ENCODE measurements at regions not wholly inside any gene's neighbourhood (a gene's known extent, or its start where the extent isn't known, plus 50 kb on each side); places are given as distances from the start of the nearest gene placed in this dataset.

- no peak for DNase-seq
- 55 to 62% methylated on average over 3 of the region's 3 CpGs for WGBS, 2 donors (ENCODE audit: low coverage in 1 of 2)
- Histone ChIP-seq H3K27ac (no peak overlapping the region), H3K27me3 (no peaks in the 10 kb centered on the region), H3K36me3 (no peaks in the 10 kb centered on the region), H3K4me3 (no peak overlapping the region), H3K4me1 (no peaks in the 10 kb centered on the region), H3K9me3 (peaks cover 7% of the 10 kb centered on the region in 2 donors)
- intact Hi-C loops (cut with DNase I; ENCODE audit: low total_unique reads), result no loop called here
- in situ Hi-C loops (cut with MboI; ENCODE audit: low pct_ligation_motif_present in 1 of 4, low pct_unique_long_range_greater_than_20kb in 1 of 4, low sequenced_read_pairs in 3 of 4), result no loop called here
- TF ChIP-seq EP300 (IDR thresholded peaks at IDR 0.05; ENCODE audit: low read depth), result no peak
- TF ChIP-seq POLR2AphosphoS5 (IDR thresholded peaks at IDR 0.05), result no peak
- no peak for TF ChIP-seq POLR2A (IDR thresholded peaks at IDR 0.05)
- TF ChIP-seq, protein P1, sequence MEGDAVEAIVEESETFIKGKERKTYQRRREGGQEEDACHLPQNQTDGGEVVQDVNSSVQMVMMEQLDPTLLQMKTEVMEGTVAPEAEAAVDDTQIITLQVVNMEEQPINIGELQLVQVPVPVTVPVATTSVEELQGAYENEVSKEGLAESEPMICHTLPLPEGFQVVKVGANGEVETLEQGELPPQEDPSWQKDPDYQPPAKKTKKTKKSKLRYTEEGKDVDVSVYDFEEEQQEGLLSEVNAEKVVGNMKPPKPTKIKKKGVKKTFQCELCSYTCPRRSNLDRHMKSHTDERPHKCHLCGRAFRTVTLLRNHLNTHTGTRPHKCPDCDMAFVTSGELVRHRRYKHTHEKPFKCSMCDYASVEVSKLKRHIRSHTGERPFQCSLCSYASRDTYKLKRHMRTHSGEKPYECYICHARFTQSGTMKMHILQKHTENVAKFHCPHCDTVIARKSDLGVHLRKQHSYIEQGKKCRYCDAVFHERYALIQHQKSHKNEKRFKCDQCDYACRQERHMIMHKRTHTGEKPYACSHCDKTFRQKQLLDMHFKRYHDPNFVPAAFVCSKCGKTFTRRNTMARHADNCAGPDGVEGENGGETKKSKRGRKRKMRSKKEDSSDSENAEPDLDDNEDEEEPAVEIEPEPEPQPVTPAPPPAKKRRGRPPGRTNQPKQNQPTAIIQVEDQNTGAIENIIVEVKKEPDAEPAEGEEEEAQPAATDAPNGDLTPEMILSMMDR (IDR thresholded peaks at IDR 0.05), result no peak
These were observed 60.1 kb upstream of the TFAP2D start for GRCh38 chr6:50653253-50653652.

- Histone ChIP-seq H3K4me1 (no peaks in the 10 kb centered on the region), H3K9me3 (peaks cover 3 to 4% of the 10 kb centered on the region in 2 donors), H3K4me3 (no peak overlapping the region), H3K27me3 (no peaks in the 10 kb centered on the region), H3K36me3 (no peaks in the 10 kb centered on the region), H3K27ac (no peak overlapping the region)
- DNase-seq, result no peak
- in situ Hi-C loops (cut with MboI; ENCODE audit: low pct_ligation_motif_present in 1 of 4, low pct_unique_long_range_greater_than_20kb in 1 of 4, low sequenced_read_pairs in 3 of 4), result no loop called here
- no peak for TF ChIP-seq POLR2A (IDR thresholded peaks at IDR 0.05)
- WGBS, 2 donors (ENCODE audit: low coverage in 1 of 2), result 42 to 68% methylated on average over 2 of the region's 2 CpGs
- intact Hi-C loops (cut with DNase I; ENCODE audit: low total_unique reads), result no loop called here
These were observed 59.2 kb upstream of the TFAP2D start for GRCh38 chr6:50654155-50654554.

DNA sequence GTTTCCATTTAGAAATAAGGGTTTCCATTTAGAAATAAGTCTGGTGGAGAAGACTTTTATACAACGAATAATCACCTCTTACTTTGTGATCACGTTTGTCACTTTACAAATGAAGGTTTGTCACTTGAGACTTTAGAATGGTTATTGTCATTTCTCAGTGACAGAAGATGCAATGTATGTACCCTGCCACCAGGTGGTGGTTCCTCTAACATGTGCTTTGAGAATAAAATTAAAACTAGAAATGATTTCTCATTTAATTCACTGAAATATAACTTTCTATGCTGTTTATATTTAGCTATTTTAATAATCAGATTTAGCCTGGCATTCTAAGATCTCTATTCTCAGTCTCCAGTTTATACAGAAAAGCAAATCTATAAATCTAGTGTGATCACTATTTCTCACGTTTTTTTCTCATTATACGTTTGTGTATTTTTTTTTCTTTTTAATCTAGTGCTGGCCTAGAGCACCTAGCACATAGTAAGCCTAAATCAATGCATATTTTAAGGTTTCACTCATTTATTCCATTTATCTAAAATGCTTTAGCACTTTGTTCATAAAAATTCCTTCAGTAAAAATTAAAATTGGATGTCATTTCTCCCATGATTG lies 57.4 kb upstream of the TFAP2D start:
- in situ Hi-C loops (cut with MboI; ENCODE audit: low pct_ligation_motif_present in 1 of 4, low pct_unique_long_range_greater_than_20kb in 1 of 4, low sequenced_read_pairs in 3 of 4) (no loop called here), intact Hi-C loops (cut with DNase I; ENCODE audit: low total_unique reads) (no loop called here)
- no peak for DNase-seq
- Histone ChIP-seq H3K4me1 (no peaks in the 10 kb centered on the region), H3K9me3 (no peaks in the 10 kb centered on the region), H3K4me3 (no peak overlapping the region), H3K27ac (no peak overlapping the region), H3K27me3 (no peaks in the 10 kb centered on the region), H3K36me3 (no peaks in the 10 kb centered on the region)
- no peak for TF ChIP-seq POLR2A (IDR thresholded peaks at IDR 0.05)
- TF ChIP-seq, protein P1 (IDR thresholded peaks at IDR 0.05), result peak; percentile 22 to 55 (median 28)
- WGBS, 2 donors (ENCODE audit: low coverage in 1 of 2), result 40 to 44% methylated on average over 4 of the region's 4 CpGs

DNA sequence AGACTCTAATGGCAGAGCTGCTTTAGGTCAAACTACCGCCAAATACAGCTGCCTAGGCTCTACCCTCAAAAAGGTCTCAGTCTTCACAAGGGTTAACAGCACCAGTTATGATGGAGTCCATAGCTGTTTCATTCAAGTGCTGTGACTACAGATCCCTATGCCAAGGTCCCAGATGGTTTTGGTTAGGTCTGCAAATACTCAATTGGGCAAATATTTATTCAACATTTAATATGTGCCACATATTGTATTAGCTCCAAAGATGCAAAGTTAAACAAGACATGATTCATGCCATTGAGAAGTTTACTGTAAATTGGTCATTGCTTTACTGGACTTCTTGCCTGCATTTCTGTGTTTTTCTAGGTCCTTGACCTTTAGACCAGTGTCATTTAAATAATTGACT lies 55.8 kb upstream of the TFAP2D start:
- Histone ChIP-seq H3K9me3 (no peaks in the 10 kb centered on the region), H3K27ac (no peak overlapping the region), H3K4me3 (no peak overlapping the region), H3K36me3 (no peaks in the 10 kb centered on the region), H3K4me1 (no peaks in the 10 kb centered on the region), H3K27me3 (no peaks in the 10 kb centered on the region)
- intact Hi-C loops (cut with DNase I; ENCODE audit: low total_unique reads) (no loop called here), in situ Hi-C loops (cut with MboI; ENCODE audit: low pct_ligation_motif_present in 1 of 4, low pct_unique_long_range_greater_than_20kb in 1 of 4, low sequenced_read_pairs in 3 of 4) (no loop called here)
- TF ChIP-seq EP300 (IDR thresholded peaks at IDR 0.05; ENCODE audit: low read depth) (no peak), POLR2AphosphoS5 (IDR thresholded peaks at IDR 0.05) (no peak), POLR2A (IDR thresholded peaks at IDR 0.05) (no peak)
- TF ChIP-seq, protein P1 (IDR thresholded peaks at IDR 0.05), result no peak
- no peak for DNase-seq
- 53% methylated on average over 1 of the region's 1 CpG; no CpG with 5 or more reads in 1 of the 2 donors for WGBS, 2 donors (ENCODE audit: low coverage in 1 of 2)

GRCh38 chr6:50658561-50658960 lies 54.8 kb upstream of the TFAP2D start:
- TF ChIP-seq POLR2A (IDR thresholded peaks at IDR 0.05), result no peak
- TF ChIP-seq, protein P1 (IDR thresholded peaks at IDR 0.05), result no peak
- TF ChIP-seq POLR2AphosphoS5 (IDR thresholded peaks at IDR 0.05), result no peak
- TF ChIP-seq EP300 (IDR thresholded peaks at IDR 0.05; ENCODE audit: low read depth), result no peak
- Histone ChIP-seq H3K4me1 (no peaks in the 10 kb centered on the region), H3K4me3 (no peak overlapping the region), H3K36me3 (no peaks in the 10 kb centered on the region), H3K9me3 (no peaks in the 10 kb centered on the region), H3K27ac (no peak overlapping the region), H3K27me3 (no peaks in the 10 kb centered on the region)
- in situ Hi-C loops (cut with MboI; ENCODE audit: low pct_ligation_motif_present in 1 of 4, low pct_unique_long_range_greater_than_20kb in 1 of 4, low sequenced_read_pairs in 3 of 4), result no loop called here
- 53 to 61% methylated on average over 2 of the region's 2 CpGs for WGBS, 2 donors (ENCODE audit: low coverage in 1 of 2)
- intact Hi-C loops (cut with DNase I; ENCODE audit: low total_unique reads), result no loop called here
- no peak for DNase-seq
